ENCODE measurements at regions not wholly inside any gene's neighbourhood (a gene's known extent, or its start where the extent isn't known, plus 50 kb on each side); places are given as distances from the start of the nearest gene placed in this dataset.

- Histone ChIP-seq H3K27ac (ENCODE audit: low read length) (no peak overlapping the region), H3K4me1 (ENCODE audit: control insufficient read depth in 1 of 2, insufficient read depth in 2 of 2, low read length in 2 of 2) (no peaks in the 10 kb centered on the region), H3K36me3 (ENCODE audit: control insufficient read depth in 1 of 2, insufficient read depth in 2 of 2, low read length in 2 of 2) (no peaks in the 10 kb centered on the region), H3K4me3 (ENCODE audit: low read depth in 1 of 2, low read length in 2 of 2) (no peak overlapping the region), H3K9me3 (ENCODE audit: control insufficient read depth in 1 of 2, low read length in 2 of 2) (no peaks in the 10 kb centered on the region), H3K27me3 (ENCODE audit: low read depth, low read length) (no peaks in the 10 kb centered on the region)
Measured at GRCh38 chr14:82447586-82447985, 913.9 kb upstream of the SEL1L start.

GRCh38 chr14:82449926-82450468, 916.3 kb upstream of the SEL1L start:
- Histone ChIP-seq H3K4me1 (ENCODE audit: control insufficient read depth in 1 of 2, insufficient read depth in 2 of 2, low read length in 2 of 2) (no peaks in the 10 kb centered on the region), H3K27ac (ENCODE audit: low read length) (no peak overlapping the region), H3K4me3 (ENCODE audit: low read depth in 1 of 2, low read length in 2 of 2) (no peak overlapping the region), H3K9me3 (ENCODE audit: control insufficient read depth in 1 of 2, low read length in 2 of 2) (peaks cover 0 to 3% of the 10 kb centered on the region in 2 donors), H3K36me3 (ENCODE audit: control insufficient read depth in 1 of 2, insufficient read depth in 2 of 2, low read length in 2 of 2) (no peaks in the 10 kb centered on the region), H3K27me3 (ENCODE audit: low read depth, low read length) (no peaks in the 10 kb centered on the region)

- no peak overlapping the region for H3K4me3 ChIP-seq (ENCODE audit: low read depth in 1 of 2, low read length in 2 of 2)
- no peaks in the 10 kb centered on the region for H3K27me3 ChIP-seq (ENCODE audit: low read depth, low read length)
- no peaks in the 10 kb centered on the region for H3K4me1 ChIP-seq (ENCODE audit: control insufficient read depth in 1 of 2, insufficient read depth in 2 of 2, low read length in 2 of 2)
- no peaks in the 10 kb centered on the region for H3K36me3 ChIP-seq (ENCODE audit: control insufficient read depth in 1 of 2, insufficient read depth in 2 of 2, low read length in 2 of 2)
- H3K9me3 ChIP-seq (ENCODE audit: control insufficient read depth in 1 of 2, low read length in 2 of 2): peaks cover 0 to 3% of the 10 kb centered on the region in 2 donors
- no peak overlapping the region for H3K27ac ChIP-seq (ENCODE audit: low read length)
Measured at GRCh38 chr14:82451675-82452074, 918.0 kb upstream of the SEL1L start.

GRCh38 chr14:82482345-82482744, 948.7 kb upstream of the SEL1L start:
- Histone ChIP-seq H3K4me3 (ENCODE audit: low read depth in 1 of 2, low read length in 2 of 2) (no peak overlapping the region), H3K27ac (ENCODE audit: low read length) (no peak overlapping the region), H3K27me3 (ENCODE audit: low read depth, low read length) (no peaks in the 10 kb centered on the region), H3K9me3 (ENCODE audit: control insufficient read depth in 1 of 2, low read length in 2 of 2) (no peaks in the 10 kb centered on the region), H3K36me3 (ENCODE audit: control insufficient read depth in 1 of 2, insufficient read depth in 2 of 2, low read length in 2 of 2) (no peaks in the 10 kb centered on the region), H3K4me1 (ENCODE audit: control insufficient read depth in 1 of 2, insufficient read depth in 2 of 2, low read length in 2 of 2) (no peaks in the 10 kb centered on the region)

- no peaks in the 10 kb centered on the region for H3K36me3 ChIP-seq (ENCODE audit: control insufficient read depth in 1 of 2, insufficient read depth in 2 of 2, low read length in 2 of 2)
- no peaks in the 10 kb centered on the region for H3K4me1 ChIP-seq (ENCODE audit: control insufficient read depth in 1 of 2, insufficient read depth in 2 of 2, low read length in 2 of 2)
- H3K27me3 ChIP-seq (ENCODE audit: low read depth, low read length): no peaks in the 10 kb centered on the region
- H3K27ac ChIP-seq (ENCODE audit: low read length): no peak overlapping the region
- H3K9me3 ChIP-seq (ENCODE audit: control insufficient read depth in 1 of 2, low read length in 2 of 2): no peaks in the 10 kb centered on the region
- H3K4me3 ChIP-seq (ENCODE audit: low read depth in 1 of 2, low read length in 2 of 2): no peak overlapping the region
Measured at GRCh38 chr14:82488473-82488872, 954.8 kb upstream of the SEL1L start.

- Histone ChIP-seq H3K9me3 (ENCODE audit: control insufficient read depth in 1 of 2, low read length in 2 of 2) (no peaks in the 10 kb centered on the region), H3K4me1 (ENCODE audit: control insufficient read depth in 1 of 2, insufficient read depth in 2 of 2, low read length in 2 of 2) (no peaks in the 10 kb centered on the region), H3K27me3 (ENCODE audit: low read depth, low read length) (no peaks in the 10 kb centered on the region), H3K27ac (ENCODE audit: low read length) (no peak overlapping the region), H3K36me3 (ENCODE audit: control insufficient read depth in 1 of 2, insufficient read depth in 2 of 2, low read length in 2 of 2) (no peaks in the 10 kb centered on the region), H3K4me3 (ENCODE audit: low read depth in 1 of 2, low read length in 2 of 2) (no peak overlapping the region)
Measured at GRCh38 chr14:82490397-82490796, 956.7 kb upstream of the SEL1L start.

- Histone ChIP-seq H3K4me1 (ENCODE audit: control insufficient read depth in 1 of 2, insufficient read depth in 2 of 2, low read length in 2 of 2) (no peaks in the 10 kb centered on the region), H3K4me3 (ENCODE audit: low read depth in 1 of 2, low read length in 2 of 2) (no peak overlapping the region), H3K36me3 (ENCODE audit: control insufficient read depth in 1 of 2, insufficient read depth in 2 of 2, low read length in 2 of 2) (no peaks in the 10 kb centered on the region), H3K27ac (ENCODE audit: low read length) (no peak overlapping the region), H3K9me3 (ENCODE audit: control insufficient read depth in 1 of 2, low read length in 2 of 2) (no peaks in the 10 kb centered on the region), H3K27me3 (ENCODE audit: low read depth, low read length) (no peaks in the 10 kb centered on the region)
Measured at GRCh38 chr14:82492157-82492556, 958.5 kb upstream of the SEL1L start.

- Histone ChIP-seq H3K4me1 (ENCODE audit: control insufficient read depth in 1 of 2, insufficient read depth in 2 of 2, low read length in 2 of 2) (peaks cover 0 to 4% of the 10 kb centered on the region in 2 donors), H3K9me3 (ENCODE audit: control insufficient read depth in 1 of 2, low read length in 2 of 2) (no peaks in the 10 kb centered on the region), H3K36me3 (ENCODE audit: control insufficient read depth in 1 of 2, insufficient read depth in 2 of 2, low read length in 2 of 2) (no peaks in the 10 kb centered on the region), H3K27me3 (ENCODE audit: low read depth, low read length) (no peaks in the 10 kb centered on the region), H3K4me3 (ENCODE audit: low read depth in 1 of 2, low read length in 2 of 2) (no peak overlapping the region), H3K27ac (ENCODE audit: low read length) (no peak overlapping the region)
Measured at GRCh38 chr14:82500222-82500621, 966.6 kb upstream of the SEL1L start.

GRCh38 chr14:82501554-82501953, 967.9 kb upstream of the SEL1L start:
- Histone ChIP-seq H3K27ac (ENCODE audit: low read length) (no peak overlapping the region), H3K36me3 (ENCODE audit: control insufficient read depth in 1 of 2, insufficient read depth in 2 of 2, low read length in 2 of 2) (no peaks in the 10 kb centered on the region), H3K4me3 (ENCODE audit: low read depth in 1 of 2, low read length in 2 of 2) (no peak overlapping the region), H3K27me3 (ENCODE audit: low read depth, low read length) (no peaks in the 10 kb centered on the region), H3K9me3 (ENCODE audit: control insufficient read depth in 1 of 2, low read length in 2 of 2) (no peaks in the 10 kb centered on the region), H3K4me1 (ENCODE audit: control insufficient read depth in 1 of 2, insufficient read depth in 2 of 2, low read length in 2 of 2) (peaks cover 0 to 4% of the 10 kb centered on the region in 2 donors)

- H3K9me3 ChIP-seq (ENCODE audit: control insufficient read depth in 1 of 2, low read length in 2 of 2): no peaks in the 10 kb centered on the region
- no peaks in the 10 kb centered on the region for H3K36me3 ChIP-seq (ENCODE audit: control insufficient read depth in 1 of 2, insufficient read depth in 2 of 2, low read length in 2 of 2)
- peaks cover 0 to 4% of the 10 kb centered on the region in 2 donors for H3K4me1 ChIP-seq (ENCODE audit: control insufficient read depth in 1 of 2, insufficient read depth in 2 of 2, low read length in 2 of 2)
- no peak overlapping the region for H3K27ac ChIP-seq (ENCODE audit: low read length)
- H3K27me3 ChIP-seq (ENCODE audit: low read depth, low read length): no peaks in the 10 kb centered on the region
- no peak overlapping the region for H3K4me3 ChIP-seq (ENCODE audit: low read depth in 1 of 2, low read length in 2 of 2)
Measured at GRCh38 chr14:82502043-82502442, 968.4 kb upstream of the SEL1L start.

GRCh38 chr14:82504894-82505293, 971.2 kb upstream of the SEL1L start:
- H3K4me1 ChIP-seq (ENCODE audit: control insufficient read depth in 1 of 2, insufficient read depth in 2 of 2, low read length in 2 of 2): peaks cover 0 to 4% of the 10 kb centered on the region in 2 donors
- H3K27ac ChIP-seq (ENCODE audit: low read length): no peak overlapping the region
- H3K4me3 ChIP-seq (ENCODE audit: low read depth in 1 of 2, low read length in 2 of 2): no peak overlapping the region
- no peaks in the 10 kb centered on the region for H3K36me3 ChIP-seq (ENCODE audit: control insufficient read depth in 1 of 2, insufficient read depth in 2 of 2, low read length in 2 of 2)
- no peaks in the 10 kb centered on the region for H3K9me3 ChIP-seq (ENCODE audit: control insufficient read depth in 1 of 2, low read length in 2 of 2)
- no peaks in the 10 kb centered on the region for H3K27me3 ChIP-seq (ENCODE audit: low read depth, low read length)

- Histone ChIP-seq H3K27ac (ENCODE audit: low read length) (no peak overlapping the region), H3K4me3 (ENCODE audit: low read depth in 1 of 2, low read length in 2 of 2) (no peak overlapping the region), H3K9me3 (ENCODE audit: control insufficient read depth in 1 of 2, low read length in 2 of 2) (no peaks in the 10 kb centered on the region), H3K4me1 (ENCODE audit: control insufficient read depth in 1 of 2, insufficient read depth in 2 of 2, low read length in 2 of 2) (no peaks in the 10 kb centered on the region), H3K36me3 (ENCODE audit: control insufficient read depth in 1 of 2, insufficient read depth in 2 of 2, low read length in 2 of 2) (no peaks in the 10 kb centered on the region), H3K27me3 (ENCODE audit: low read depth, low read length) (no peaks in the 10 kb centered on the region)
Measured at GRCh38 chr14:82510007-82510406, 976.4 kb upstream of the SEL1L start.
